Stimulated activated naive CD8-positive, alpha-beta T cell treated with anti-CD3 and anti-CD28 coated beads, Interleukin-15, Interleukin-2, amounts not matched to agents 100 ng/mL and 50 ng/mL, for 24 hours (primary cell): ENCODE measurements at regions not wholly inside any gene's neighbourhood (a gene's known extent, or its start where the extent isn't known, plus 50 kb on each side); places are given as distances from the start of the nearest gene placed in this dataset.

Experiments
- H3K27ac Mint-ChIP-seq: one replicate; pipeline ENCODE4 v1.8.0; 2021; ENCODE audit warnings: mild to moderate bottlenecking, mixed read lengths
- H3K27me3 Mint-ChIP-seq: one replicate; pipeline ENCODE4 v1.8.0; 2021; ENCODE audit warnings: mixed read lengths
- H3K36me3 Mint-ChIP-seq: one replicate; pipeline ENCODE4 v1.8.0; 2021; ENCODE audit warnings: low read depth, mixed read lengths
- H3K4me1 Mint-ChIP-seq: one replicate; pipeline ENCODE4 v1.8.0; 2021; ENCODE audit warnings: low read depth, mixed read lengths
- H3K4me3 Mint-ChIP-seq: one replicate; pipeline ENCODE4 v1.8.0; 2021; ENCODE audit warnings: mild to moderate bottlenecking, mixed read lengths
- H3K9me3 Mint-ChIP-seq: one replicate; pipeline ENCODE4 v1.8.0; 2021; ENCODE audit warnings: mixed read lengths

DNA sequence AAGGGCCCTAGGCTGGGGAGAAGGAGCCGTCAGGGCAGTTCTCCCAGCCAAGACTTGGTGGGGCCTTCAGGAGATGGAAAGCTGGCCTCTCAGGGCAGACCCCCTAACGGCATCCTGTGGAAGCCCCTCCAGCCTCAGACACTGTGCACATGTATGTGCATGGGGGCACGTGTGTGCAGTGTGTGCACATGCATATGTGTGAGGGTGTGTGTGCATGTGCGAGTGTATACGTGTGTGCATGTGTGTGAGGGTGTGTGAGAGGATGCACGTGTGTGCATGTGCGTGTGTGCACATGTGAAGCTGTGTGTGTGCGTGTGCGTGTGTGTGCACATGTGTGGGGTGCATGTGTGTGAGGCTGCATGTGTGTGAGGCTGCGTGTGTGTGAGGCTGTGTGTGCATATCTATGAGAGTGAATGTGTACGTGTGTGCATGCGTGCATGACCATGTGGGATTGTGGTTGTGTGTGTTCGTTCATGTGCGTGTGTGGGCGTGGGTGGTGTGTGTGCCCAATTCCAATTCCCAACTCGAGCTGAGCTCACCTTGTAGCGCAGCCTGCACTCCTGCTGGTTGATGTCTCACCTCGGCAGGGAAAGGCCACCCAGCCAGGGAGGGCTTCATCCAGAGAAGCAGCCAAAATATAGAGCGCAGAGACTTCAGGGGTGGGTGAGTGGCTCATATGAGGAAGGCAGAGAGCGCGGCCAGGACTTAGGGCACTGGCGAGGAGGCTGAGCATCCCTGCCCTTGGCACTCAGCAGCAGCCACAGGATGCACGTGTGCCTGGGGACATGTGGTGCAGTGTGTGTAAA, 142.7 kb upstream of the PPP1R26 start:
- H3K27me3 Mint-ChIP-seq, result peaks cover 4% of the 10 kb centered on the region
- H3K9me3 Mint-ChIP-seq, result no peaks in the 10 kb centered on the region
- H3K4me1 Mint-ChIP-seq, result no peaks in the 10 kb centered on the region
- H3K4me3 Mint-ChIP-seq, result no peak overlapping the region
- no peaks in the 10 kb centered on the region for H3K36me3 Mint-ChIP-seq
- no peak overlapping the region for H3K27ac Mint-ChIP-seq

DNA sequence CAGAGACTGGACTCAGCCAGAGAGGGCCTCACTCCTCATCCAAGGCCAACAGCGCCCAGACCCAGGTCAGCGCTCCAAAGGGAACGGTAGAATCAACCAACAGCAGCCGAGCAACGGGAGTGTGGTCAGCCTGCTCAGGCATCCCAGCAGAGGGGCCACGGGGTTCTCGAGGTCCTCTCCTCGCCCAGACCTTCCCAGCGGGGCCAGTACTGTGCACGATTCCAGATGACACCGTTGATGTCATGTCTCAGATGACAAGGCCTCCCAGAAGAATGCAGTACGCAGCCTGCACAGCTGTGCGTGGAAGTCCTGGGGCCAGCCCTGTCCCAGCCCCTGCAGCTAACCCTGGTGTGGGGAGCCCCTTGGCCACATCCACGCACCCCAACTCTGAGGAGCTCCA, 141.0 kb upstream of the PPP1R26 start:
- no peaks in the 10 kb centered on the region for H3K9me3 Mint-ChIP-seq
- no peaks in the 10 kb centered on the region for H3K4me1 Mint-ChIP-seq
- no peaks in the 10 kb centered on the region for H3K36me3 Mint-ChIP-seq
- no peak overlapping the region for H3K27ac Mint-ChIP-seq
- peaks cover 4% of the 10 kb centered on the region for H3K27me3 Mint-ChIP-seq
- H3K4me3 Mint-ChIP-seq, result no peak overlapping the region

DNA sequence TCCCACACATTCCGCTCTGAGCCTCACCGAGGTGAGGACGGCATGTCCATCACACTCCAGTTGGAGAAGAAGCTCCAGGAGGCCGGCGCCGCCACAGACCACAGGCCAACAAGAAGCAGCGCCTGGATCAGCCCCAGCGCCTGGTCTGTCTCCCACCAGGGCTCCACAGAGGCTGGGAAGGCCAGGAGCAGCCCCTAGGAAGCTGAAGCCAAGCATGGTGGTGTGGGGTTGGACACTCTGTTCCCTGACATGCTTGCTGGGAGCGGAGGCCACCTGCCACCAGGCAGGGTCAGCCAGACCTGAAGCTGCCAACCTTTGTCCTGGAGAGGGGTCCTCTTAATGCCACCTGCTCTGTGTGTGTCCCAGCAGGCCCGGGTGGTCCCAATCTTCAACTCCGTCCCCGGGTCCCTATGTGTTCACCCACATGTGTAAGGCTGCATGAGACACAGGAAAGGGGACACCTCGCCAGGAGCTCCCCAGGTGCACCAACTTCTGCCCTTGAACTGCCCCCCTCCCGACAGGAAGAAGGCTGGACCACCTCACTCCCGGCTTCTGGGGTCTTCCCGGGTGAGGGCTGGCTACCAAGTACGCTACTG, 140.1 kb upstream of the PPP1R26 start:
- no peaks in the 10 kb centered on the region for H3K9me3 Mint-ChIP-seq
- H3K4me1 Mint-ChIP-seq, result no peaks in the 10 kb centered on the region

DNA sequence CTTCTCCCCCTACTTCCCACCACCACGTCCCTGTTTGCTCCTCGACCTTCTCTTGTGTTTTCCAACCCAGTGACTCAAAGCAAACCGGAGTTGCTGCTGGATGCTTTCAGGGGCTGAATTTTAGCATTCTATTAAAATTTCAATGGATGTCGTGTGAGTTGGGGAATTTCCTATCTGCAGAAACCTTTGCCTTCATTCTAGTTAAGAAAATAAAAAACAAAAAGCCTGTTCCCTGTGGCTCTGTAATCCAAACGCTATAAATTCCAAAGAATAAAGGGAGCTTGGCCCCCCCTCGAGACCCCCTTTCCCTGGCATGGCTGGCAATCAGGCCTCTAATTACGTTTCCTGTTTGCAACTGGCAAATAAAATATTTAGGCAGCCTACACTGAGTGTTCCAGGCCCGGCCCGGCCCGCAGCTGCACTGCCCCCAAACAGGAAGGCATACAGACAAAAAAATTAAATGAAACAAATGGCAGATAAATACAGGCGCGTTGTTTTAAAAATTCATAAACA, 139.4 kb upstream of the PPP1R26 start:
- no peak overlapping the region for H3K27ac Mint-ChIP-seq
- H3K4me1 Mint-ChIP-seq, result no peaks in the 10 kb centered on the region
- H3K36me3 Mint-ChIP-seq, result no peaks in the 10 kb centered on the region
- H3K4me3 Mint-ChIP-seq, result no peak overlapping the region
- no peaks in the 10 kb centered on the region for H3K9me3 Mint-ChIP-seq
- peaks cover 4% of the 10 kb centered on the region for H3K27me3 Mint-ChIP-seq

More for the DNA sequence above, 140.1 kb upstream of the PPP1R26 start:
- H3K27me3 Mint-ChIP-seq, result peaks cover 4% of the 10 kb centered on the region
- no peak overlapping the region for H3K27ac Mint-ChIP-seq
- H3K36me3 Mint-ChIP-seq, result no peaks in the 10 kb centered on the region
- H3K4me3 Mint-ChIP-seq, result no peak overlapping the region

DNA sequence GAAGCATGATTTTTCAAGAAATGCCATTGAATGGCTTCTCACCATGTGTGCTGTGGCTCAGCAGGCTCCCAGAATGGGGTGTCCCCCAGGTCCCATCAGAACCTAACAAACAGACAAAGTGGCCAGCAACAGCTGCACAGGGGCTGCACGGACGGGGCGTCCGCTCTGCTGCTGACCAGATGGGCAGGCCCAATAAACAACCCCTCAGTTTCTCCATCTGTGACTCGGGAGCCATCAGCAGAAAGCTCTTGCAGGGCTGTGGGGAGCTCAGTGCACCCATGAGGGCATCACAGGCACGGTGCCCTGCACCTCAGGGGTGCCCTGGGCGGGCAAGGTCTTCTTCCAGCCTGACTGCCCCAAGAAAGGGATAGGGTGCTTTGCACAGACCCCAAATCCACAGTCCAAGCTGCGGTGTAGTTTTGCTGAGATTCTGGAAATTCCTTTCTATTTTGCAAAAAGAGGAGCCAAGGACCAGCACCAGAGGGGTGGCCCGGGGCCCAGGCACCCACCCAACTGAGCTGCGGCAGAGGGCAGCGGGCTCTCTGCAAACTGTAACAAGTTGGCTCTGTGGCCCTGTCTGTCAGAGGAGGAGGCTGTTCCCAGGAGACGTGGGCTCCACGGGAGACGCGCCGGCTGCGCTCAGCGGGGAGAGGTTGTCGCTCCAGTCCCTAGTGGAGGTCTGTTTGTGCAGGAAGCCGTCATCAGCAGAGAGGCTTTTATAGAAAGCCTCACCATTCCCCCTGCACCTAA, 138.7 kb upstream of the PPP1R26 start:
- Mint-ChIP-seq H3K36me3 (no peaks in the 10 kb centered on the region), H3K4me3 (no peak overlapping the region), H3K9me3 (no peaks in the 10 kb centered on the region), H3K4me1 (no peaks in the 10 kb centered on the region), H3K27me3 (peaks cover 4% of the 10 kb centered on the region), H3K27ac (no peak overlapping the region)

DNA sequence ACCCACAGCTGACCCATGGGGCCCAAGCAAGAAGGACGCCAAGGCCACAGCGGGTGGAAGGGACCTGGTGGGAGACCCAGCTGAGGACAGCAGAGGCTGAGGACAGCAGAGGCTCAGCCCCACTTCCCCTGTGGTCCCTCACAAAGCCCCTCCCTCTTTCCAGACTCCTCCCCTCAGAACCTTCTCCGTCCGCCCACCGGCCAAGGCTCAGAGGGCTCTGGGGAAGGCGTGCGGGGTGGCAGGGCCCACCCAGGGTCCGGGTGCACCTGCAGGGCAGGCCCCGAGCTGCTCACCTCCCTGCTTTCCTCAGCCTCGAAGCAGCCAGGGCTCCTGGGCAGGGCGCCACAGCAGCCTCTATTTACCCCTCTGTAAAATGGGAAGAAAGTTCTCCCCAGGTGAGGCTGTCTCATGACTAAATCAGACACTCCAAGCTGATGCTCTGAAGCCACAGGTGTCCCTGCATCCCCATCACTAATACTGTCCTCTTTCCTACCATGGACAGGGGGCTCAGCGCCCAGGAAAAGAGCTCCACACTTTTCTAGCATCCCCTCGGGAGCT, 137.9 kb upstream of the PPP1R26 start:
- no peak overlapping the region for H3K4me3 Mint-ChIP-seq

DNA sequence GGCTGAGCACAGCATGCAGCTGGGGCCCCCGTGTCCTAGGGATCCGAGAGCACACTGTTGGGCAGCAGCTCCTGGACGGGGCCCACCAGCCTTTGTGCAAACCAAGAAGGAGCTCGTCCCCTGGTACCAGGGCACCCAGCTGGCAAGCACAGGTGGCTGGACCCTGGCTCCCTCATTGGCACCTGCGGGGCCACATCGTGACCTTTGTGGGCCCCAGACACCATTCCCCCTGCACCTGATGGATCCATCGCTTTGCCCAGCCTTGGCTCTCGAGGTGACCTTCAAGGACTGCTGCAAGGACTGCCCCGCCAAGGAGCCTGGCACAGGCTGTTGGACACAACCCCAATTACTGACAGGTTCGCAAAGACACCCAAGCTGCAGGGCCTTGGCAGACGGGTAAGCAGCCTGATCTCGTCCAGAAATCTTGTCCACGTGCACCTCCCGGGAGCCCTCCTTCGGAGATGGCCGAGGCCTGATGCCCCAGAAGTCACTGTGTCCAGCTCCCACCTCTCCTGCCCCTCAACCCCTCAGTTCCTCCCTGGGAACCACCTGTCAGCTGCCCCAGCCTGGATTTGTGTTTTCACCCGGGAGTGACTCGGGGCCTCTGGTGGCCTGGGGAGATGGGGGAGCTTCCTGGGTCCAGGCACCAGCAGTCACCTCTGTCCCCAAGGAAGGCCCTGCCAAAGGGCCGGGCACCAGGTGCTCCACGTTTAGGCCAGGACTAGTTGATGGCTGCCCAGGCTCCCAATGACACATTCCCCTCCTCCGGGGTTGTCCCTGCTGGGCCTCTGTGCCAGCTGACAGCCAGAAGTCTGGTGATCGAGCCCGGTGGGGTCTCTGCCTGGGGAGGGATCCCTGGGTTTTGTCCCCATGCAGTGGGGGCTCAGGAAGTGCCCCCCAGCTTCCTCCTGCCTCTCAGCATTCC, 137.1 kb upstream of the PPP1R26 start:
- H3K27ac Mint-ChIP-seq, result no peak overlapping the region
- H3K27me3 Mint-ChIP-seq, result peaks cover 4% of the 10 kb centered on the region
- H3K36me3 Mint-ChIP-seq, result no peaks in the 10 kb centered on the region
- H3K4me3 Mint-ChIP-seq, result no peak overlapping the region
- no peaks in the 10 kb centered on the region for H3K4me1 Mint-ChIP-seq
- H3K9me3 Mint-ChIP-seq, result no peaks in the 10 kb centered on the region

More for the DNA sequence above, 137.9 kb upstream of the PPP1R26 start:
- no peaks in the 10 kb centered on the region for H3K36me3 Mint-ChIP-seq
- H3K4me1 Mint-ChIP-seq, result no peaks in the 10 kb centered on the region
- H3K9me3 Mint-ChIP-seq, result no peaks in the 10 kb centered on the region
- H3K27ac Mint-ChIP-seq, result no peak overlapping the region
- H3K27me3 Mint-ChIP-seq, result peaks cover 4% of the 10 kb centered on the region

DNA sequence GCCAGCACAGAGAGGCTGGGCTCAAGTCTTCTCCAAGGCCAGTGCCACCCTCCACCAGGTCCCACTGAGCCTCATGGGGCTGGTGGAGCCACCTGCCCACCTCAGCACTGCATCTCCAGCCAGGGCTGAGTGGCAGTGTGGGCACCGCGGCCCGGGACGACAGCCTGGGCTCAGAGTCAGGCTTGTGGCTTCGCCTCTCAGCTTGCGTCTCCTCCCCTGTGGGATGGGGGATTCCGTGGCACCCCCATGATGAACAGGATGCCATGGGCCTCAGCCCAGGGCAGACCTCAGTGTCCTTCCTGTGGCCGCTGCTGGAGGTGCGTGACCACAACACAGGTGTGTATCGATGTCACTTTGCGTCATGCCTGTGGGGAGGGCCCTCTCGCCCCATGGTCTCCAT, 136.4 kb upstream of the PPP1R26 start:
- Mint-ChIP-seq H3K27ac (no peak overlapping the region), H3K4me3 (no peak overlapping the region), H3K9me3 (no peaks in the 10 kb centered on the region), H3K4me1 (no peaks in the 10 kb centered on the region), H3K36me3 (no peaks in the 10 kb centered on the region), H3K27me3 (peaks cover 4% of the 10 kb centered on the region)

DNA sequence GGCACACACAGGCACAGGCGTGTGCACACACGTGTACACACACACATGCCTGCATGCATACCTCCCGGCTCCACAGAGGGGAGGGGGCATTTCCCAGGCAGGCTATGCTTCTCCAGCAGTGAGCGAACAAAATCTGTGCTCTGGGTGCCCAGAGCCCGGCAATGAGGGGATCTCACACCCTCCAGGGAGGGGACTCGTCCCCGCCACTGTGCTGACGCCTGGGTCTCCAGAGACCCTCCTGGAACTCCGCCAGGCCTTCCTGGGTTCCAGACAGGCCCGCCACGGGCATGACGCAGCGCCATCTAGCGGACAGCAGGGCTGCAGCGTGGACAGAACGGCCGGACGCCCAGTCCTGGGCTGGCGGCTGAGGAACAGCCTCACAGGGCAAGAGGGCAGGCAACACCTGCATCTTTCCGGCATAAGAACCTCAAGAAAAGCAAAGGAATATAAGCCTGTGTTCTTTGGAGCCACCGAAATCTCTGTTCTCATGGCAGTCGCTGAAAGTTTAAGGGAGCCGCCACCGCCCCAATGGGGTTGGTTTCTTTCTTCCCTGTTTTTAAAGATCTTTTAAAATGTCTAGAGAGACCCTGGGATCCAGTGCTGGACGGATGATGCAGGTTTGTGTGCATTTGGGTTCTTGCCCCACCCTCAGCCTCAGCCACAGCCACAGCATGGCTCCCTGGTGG, 135.6 kb upstream of the PPP1R26 start:
- Mint-ChIP-seq H3K27me3 (peaks cover 1% of the 10 kb centered on the region), H3K9me3 (no peaks in the 10 kb centered on the region)

DNA sequence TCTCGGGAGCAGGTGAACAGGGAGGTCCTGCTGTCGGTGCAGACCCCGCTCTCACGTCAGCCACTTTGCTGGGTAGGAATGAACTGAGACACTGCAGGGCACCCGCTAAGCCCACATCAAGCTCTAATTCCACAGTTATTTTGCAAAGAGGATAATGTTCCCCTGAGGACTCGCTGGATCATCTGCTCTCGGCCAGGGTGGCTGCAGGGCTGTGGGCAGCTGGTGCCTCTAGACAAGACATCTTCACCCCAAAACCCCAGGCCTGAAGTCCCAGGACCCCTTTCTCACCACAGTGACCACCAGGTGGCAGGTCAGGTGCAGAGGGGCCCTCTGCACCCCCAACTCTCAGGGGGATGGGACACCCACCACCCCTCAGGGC, 135.1 kb upstream of the PPP1R26 start:
- H3K36me3 Mint-ChIP-seq, result no peaks in the 10 kb centered on the region
- no peaks in the 10 kb centered on the region for H3K27me3 Mint-ChIP-seq
- no peak overlapping the region for H3K4me3 Mint-ChIP-seq
- no peaks in the 10 kb centered on the region for H3K4me1 Mint-ChIP-seq
- no peaks in the 10 kb centered on the region for H3K9me3 Mint-ChIP-seq
- no peak overlapping the region for H3K27ac Mint-ChIP-seq

More for the DNA sequence above, 135.6 kb upstream of the PPP1R26 start:
- no peaks in the 10 kb centered on the region for H3K4me1 Mint-ChIP-seq
- H3K36me3 Mint-ChIP-seq, result no peaks in the 10 kb centered on the region
- no peak overlapping the region for H3K27ac Mint-ChIP-seq
- H3K4me3 Mint-ChIP-seq, result no peak overlapping the region

DNA sequence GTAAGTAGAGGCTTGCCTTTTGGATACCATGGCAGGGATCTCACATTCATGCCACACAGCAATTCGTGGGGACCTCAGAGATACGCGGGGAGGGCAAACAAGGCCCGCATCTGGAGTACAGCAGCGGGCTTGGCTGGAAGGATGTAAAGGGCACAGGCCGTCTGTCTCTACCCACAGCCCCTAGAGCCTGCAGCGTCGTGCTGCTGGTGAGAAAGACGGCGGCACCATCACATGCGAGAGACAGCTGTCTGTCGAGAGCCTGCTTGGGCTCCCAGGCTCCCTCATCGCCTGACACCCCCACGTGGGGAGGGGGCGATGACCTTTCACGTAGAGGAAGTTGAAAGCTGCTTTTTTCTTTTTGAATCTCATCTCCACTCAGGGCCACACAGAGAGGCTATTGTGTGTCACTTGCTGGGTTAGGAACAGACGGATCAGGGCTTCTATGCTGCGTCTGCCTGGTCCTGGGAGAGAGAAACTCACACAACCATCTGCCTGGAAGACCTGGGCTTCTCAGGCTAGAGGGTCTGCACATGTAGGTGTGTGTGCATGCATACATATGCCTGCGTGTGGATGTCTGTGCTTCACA, 134.6 kb upstream of the PPP1R26 start:
- H3K27me3 Mint-ChIP-seq, result no peaks in the 10 kb centered on the region
- H3K4me1 Mint-ChIP-seq, result no peaks in the 10 kb centered on the region
- no peak overlapping the region for H3K27ac Mint-ChIP-seq
- H3K36me3 Mint-ChIP-seq, result no peaks in the 10 kb centered on the region
- H3K4me3 Mint-ChIP-seq, result no peak overlapping the region
- no peaks in the 10 kb centered on the region for H3K9me3 Mint-ChIP-seq

DNA sequence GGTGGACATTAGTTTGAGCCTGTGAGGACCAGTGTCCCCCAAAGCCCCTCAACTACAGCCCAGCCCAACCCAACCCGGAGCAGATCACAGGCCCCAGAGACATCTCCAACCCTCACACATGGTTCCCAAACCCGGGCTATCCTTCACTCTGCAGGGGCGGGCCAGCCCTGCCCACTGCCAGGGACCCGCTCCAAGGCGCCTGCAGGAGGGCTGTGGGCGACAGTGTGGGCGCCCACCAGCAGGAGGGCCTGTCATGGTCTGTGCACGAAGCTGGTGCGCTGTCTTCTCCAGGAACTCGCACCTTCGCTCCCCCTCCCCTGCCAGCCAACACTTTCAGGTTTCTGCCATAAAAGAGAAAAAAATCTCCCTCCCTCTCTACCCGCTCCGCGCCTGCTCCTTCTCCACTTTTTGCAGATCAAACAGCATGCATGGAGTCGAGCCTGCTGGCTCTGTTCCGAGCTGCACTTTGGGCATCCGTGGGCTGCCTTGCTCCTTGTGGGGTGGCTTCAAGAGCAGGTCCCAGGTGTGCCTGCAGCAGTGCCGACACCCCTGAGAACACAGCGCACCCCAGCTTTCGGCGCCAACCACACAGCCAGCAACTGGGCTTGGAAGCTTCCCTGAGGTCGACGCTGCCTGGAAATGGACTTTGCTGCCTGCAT, 133.7 kb upstream of the PPP1R26 start:
- Mint-ChIP-seq H3K9me3 (no peaks in the 10 kb centered on the region), H3K27me3 (no peaks in the 10 kb centered on the region), H3K36me3 (no peaks in the 10 kb centered on the region), H3K27ac (peak overlapping the region; percentile 18), H3K4me3 (no peak overlapping the region), H3K4me1 (no peaks in the 10 kb centered on the region)

DNA sequence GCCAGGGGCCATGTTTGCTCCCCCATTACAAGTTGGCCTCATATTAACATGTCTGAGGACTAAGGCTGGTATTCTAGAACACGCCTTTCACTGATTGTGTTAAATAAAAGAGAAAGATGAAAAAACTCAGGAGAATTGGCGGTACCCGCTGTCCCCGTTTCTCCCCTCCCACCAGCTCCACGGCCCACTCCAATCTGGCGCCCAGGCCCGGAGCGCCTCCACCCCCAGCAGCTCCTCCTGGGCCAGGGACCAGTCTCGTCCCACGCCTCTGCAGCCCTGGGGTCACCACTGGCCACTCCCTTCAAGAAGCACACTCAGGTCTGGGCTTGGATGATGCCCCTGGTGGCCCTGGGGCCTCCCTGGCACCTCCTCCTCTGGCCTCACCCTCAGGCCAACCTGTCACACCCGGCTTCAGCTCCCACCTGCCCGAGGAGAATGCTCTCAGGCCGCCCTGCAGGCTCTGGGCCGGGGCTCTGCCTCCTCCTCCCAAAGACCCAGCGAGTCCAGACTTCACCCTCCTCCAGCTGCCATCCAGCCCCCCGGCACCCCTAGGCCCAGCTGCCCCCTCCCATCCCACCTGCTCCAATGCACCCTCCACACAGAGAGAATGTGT, 133.0 kb upstream of the PPP1R26 start:
- no peak overlapping the region for H3K27ac Mint-ChIP-seq
- no peak overlapping the region for H3K4me3 Mint-ChIP-seq

More for the DNA sequence above, 133.0 kb upstream of the PPP1R26 start:
- no peaks in the 10 kb centered on the region for H3K4me1 Mint-ChIP-seq
- no peaks in the 10 kb centered on the region for H3K36me3 Mint-ChIP-seq
- no peaks in the 10 kb centered on the region for H3K27me3 Mint-ChIP-seq
- no peaks in the 10 kb centered on the region for H3K9me3 Mint-ChIP-seq
